SK-N-DZ (cell line): ENCODE measurements at regions not wholly inside any gene's neighbourhood (a gene's known extent, or its start where the extent isn't known, plus 50 kb on each side); places are given as distances from the start of the nearest gene placed in this dataset.

Experiments used
- DNase-seq: peaks from one replicate; pipeline ENCODE4 v3.0.0-alpha.2; 2015; ENCODE audit warnings: low spot score

DNA sequence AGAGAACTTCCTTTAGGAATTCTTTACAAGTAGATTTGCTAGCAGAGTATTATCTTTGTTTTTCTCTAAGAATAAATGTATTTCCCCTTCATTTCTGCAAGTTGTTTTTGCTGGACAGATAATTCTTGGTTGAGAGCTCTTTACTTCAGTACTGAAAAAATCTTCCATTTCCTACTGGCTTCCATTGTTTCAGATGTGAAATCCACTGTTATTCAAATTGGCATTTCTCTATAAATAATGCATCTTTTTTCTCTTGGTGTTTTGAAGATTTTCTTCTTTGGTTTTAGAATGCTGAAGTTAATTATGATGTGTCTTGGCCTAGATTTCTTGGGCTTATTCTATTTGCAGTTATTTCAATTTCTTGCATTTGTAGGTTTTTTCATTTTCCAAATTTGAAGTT lies 270.0 kb upstream of the GYPC start:
- no peak for DNase-seq

GRCh38 chr2:126389446-126389845 lies 266.5 kb upstream of the GYPC start:
- DNase-seq, result no peak

DNA sequence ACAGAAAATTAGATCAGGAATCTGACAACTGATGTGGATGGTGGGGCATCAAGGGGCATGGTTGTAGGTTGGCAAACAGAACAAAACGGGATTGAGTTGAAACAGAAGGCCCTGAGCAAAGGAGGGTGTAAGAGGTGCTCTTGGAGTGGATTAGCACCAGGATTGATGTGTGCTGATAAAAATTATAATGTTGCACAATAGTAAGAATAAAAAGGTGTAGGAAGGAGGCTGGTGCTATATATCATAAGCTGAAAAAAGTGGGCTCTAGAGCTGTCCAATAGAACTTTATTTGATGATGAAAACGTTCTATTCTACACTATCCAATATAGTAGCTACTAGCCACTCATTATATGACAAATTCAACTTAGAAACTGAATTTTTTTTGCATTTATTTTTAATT lies 263.1 kb upstream of the GYPC start:
- DNase-seq, result no peak

- no peak for DNase-seq
Measured at GRCh38 chr2:126399001-126399400, 257.0 kb upstream of the GYPC start.

- no peak for DNase-seq
Measured at GRCh38 chr2:126403039-126403628, 252.8 kb upstream of the GYPC start.

DNA sequence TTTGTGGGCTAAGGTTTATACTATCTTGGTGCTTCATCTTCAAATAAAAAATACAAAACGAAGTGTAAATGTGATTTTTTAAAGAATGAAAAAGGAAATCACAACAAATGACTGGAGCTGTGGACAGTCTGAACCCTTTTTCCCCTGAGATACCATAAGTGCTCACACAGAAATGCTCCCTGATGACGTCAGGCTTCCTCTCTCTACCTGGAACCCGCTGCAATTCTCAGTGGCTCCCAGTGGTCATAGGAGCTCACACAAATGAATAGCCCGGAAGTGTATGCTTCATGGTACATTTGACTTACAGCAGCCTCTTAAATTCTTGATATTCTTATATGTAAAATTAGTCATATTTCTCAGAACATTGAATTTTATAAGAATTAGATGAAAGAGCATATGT lies 249.7 kb upstream of the GYPC start:
- DNase-seq, result no peak

DNA sequence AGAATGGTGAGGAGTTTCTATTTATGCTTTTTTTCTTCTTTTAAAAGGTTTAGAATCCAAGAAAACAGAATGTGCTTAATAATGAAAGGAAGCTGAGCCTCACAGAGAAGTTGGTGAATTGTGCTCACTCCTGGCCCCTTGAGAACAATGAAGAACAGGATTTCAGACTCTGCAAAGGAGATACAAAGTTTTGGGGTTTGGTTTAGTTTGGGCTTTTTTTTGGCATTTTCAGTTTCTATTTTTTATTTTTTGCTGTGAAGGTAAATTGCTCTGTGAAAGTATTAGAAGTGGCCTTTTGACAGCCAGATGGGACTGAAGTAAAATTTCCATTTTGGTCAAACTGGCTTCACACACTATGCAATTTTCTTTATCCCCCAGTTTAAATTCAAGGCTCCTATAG lies 247.3 kb upstream of the GYPC start:
- DNase-seq, result no peak

GRCh38 chr2:126409850-126410249 lies 246.1 kb upstream of the GYPC start:
- no peak for DNase-seq

GRCh38 chr2:126413079-126413478 lies 242.9 kb upstream of the GYPC start:
- DNase-seq, result no peak

DNA sequence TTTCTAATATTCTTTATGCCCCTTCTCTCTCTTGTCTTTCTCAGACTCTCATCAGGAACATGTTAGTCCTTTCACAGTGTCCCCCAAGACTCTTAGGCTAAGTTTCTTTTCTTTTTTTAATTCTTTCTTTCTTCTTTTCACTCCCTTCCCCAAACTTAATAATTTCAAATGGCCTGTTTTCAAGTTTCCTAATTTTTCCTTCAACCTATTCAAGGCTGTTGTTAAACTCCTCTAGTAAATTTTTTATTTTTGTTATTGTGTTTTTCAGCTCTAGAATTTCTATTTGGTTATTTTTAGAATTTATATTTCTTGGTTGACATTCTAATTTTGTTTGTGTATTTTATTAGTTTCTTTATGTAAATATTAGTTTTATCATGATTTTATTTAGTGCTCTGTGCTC lies 236.6 kb upstream of the GYPC start:
- DNase-seq, result no peak

GRCh38 chr2:126425943-126426342 lies 230.0 kb upstream of the GYPC start:
- no peak for DNase-seq

DNA sequence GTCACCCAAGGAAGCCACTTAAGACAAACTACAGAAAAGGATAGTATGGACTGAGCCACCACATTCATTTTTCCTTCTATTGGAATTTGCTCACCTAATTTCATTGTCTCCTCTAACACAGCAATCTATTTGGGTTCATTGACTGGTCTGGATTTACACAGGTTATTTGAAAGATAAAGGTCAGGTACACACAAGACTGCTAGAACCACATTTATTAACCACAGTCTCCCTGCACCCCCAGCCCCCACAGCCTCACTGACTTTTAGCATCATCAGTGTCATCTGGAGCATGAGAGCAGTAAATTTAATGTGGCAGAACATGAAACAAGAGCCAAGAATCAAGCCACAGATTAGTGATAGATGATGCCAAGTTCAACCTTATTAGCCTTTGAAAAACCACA lies 226.9 kb upstream of the GYPC start:
- no peak for DNase-seq

GRCh38 chr2:126431136-126431535 lies 224.8 kb upstream of the GYPC start:
- DNase-seq, result no peak

DNA sequence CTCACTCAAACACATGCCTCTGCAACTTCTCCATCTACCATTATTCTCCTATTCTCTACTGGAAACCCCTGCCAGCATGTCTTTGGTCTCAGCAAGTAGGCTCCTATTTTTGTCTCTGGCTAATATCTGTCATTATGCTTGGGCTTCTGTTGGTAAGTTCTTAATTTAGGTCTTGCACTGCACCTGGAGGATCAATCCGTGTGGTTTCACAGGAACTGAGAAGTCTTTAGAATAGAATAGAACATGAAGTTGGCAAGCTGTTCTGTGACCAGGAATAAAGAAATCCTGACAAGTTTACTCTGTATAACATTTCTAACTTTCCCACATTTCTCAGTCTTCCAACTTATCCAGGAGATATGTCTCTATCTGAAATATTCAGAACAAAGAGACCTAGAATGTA lies 219.5 kb upstream of the GYPC start:
- DNase-seq, result no peak

DNA sequence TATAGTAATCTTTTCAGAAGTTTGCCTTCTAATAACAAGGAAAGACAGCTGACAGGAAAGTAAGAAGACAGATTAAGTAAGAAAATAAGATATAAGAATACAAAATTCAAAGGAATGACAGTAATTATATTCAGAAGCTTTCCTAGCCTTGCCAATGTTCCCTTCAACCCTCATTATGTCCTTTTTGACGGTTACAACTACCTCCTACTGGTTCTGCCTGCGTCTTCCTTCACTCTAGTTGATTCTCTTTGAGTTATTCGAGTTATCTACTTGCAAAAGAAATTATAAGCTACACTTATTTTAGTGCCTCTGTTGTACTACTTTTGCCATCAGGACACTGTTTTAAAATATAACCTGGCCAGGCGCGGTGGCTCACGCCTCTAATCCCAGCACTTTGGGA lies 218.9 kb upstream of the GYPC start:
- DNase-seq, result no peak

GRCh38 chr2:126444512-126444911 lies 211.4 kb upstream of the GYPC start:
- no peak for DNase-seq

DNA sequence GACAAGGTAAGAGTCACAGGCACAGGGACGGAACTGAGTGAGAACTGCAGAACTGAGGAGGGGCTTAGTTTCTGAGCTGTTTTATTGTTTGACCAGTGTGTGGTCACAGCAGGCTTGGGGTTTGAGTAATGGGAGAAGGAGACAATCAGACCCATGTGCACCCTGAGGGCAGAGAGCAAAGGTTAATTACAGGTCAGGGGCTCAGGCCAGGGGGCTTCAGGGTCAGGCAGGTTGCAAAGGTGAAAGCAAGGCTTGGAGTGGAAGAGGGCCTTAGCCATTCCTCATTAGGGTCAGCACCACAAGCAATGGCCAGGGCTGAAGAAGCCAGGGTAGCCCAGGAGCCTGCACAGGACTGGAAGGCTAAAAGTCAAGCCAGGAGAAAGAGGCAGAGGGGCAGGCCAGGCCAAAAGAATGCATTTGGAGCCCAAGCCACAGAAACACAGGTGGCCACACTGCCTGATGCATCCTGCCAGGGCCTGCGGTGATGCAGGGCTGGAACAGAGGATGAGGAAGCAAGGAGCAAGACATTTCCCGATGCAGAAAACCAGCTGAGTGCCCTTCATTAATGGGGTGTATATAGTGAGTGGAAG lies 209.8 kb upstream of the GYPC start:
- DNase-seq, result no peak

GRCh38 chr2:126448611-126449010 lies 207.3 kb upstream of the GYPC start:
- no peak for DNase-seq

DNA sequence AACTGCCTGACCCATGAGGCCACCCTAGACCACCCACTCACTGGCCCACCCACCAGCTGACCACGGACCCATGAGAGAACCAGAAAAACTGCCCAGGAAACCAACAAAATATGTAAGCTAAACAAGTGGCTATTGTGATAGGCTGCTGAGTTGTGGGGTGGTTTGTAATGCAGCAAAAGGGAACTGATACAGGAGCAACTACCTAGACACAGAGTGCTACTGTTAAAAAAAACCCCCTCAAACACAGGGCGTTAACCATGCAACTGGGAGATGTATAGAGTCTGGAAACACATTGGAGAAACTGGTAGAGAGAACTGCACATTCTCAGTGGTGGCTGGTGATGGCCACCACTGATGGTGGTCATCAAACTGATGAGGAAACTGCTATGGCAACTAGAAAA lies 206.3 kb upstream of the GYPC start:
- DNase-seq, result no peak

GRCh38 chr2:126463892-126464674 lies 191.9 kb upstream of the GYPC start:
- no peak for DNase-seq

- DNase-seq, result no peak
Measured at GRCh38 chr2:126467367-126468054, 188.4 kb upstream of the GYPC start.

DNA sequence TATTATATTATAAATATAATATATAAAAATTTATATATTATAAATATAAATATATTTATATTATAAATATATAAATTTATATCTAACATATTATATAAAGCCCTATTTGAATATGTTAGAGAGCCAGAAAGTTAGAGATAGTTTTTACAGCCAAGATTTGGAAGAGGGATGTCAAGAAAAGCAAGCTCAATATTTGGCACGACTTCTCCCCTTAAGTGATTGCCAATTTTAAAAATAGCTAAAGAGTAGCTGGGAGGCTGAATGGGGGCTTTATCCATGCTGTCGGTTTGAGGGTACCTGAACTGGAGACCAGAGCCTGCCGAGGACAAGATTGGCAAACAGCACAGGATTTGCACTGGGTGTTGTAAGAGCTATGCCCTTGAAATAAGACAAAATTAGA lies 180.9 kb upstream of the GYPC start:
- no peak for DNase-seq

DNA sequence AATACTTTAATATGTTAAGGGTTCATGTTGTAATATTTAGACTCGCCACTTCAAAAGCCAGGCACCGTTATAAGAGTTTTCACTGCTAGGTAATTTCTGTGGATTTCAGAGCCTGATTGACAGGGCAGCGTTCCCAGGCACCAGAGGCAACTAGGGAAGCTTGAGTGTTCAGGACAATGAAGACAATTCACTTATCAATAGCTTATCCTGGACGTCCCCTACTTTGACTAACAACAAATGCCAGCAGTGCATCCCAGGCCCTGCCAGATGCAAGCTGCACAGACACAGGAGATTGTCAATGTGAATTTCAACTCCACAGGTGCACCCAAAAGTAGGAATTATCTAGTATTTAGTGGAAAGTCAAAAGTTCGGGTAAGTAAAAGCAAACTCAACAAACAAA lies 179.3 kb upstream of the GYPC start:
- no peak for DNase-seq
